DOHH2 (cell line): ENCODE measurements at regions not wholly inside any gene's neighbourhood (a gene's known extent, or its start where the extent isn't known, plus 50 kb on each side); places are given as distances from the start of the nearest gene placed in this dataset.

Experiments used
- H3F3A ChIP-seq: fragments of 200-600 bp; sonication (generic), shearing (Covaris generic); 2 replicates; pipeline ENCODE4 v1.6.0; 2016; ENCODE audit warnings: antibody characterized with exemption, mild to moderate bottlenecking; ENCODE audit not compliant: control insufficient read depth, insufficient read depth
- H3K27ac ChIP-seq: fragments of 200-600 bp; sonication (generic); 2 replicates; pipeline ENCODE4 v1.5.1; 2014; ENCODE audit warnings: low read depth, mild to moderate bottlenecking, low read length, moderate library complexity
- H3K27me3 ChIP-seq: fragments of 200-600 bp; sonication (generic); 2 replicates; pipeline ENCODE4 v1.6.1; 2014; ENCODE audit warnings: mild to moderate bottlenecking, low read length, mixed read lengths; ENCODE audit not compliant: control insufficient read depth
- H3K36me3 ChIP-seq: fragments of 200-600 bp; sonication (generic); 2 replicates; pipeline ENCODE4 v1.6.1; 2014; ENCODE audit warnings: mild to moderate bottlenecking, low read length, moderate library complexity, mixed read lengths; ENCODE audit not compliant: control insufficient read depth
- H3K4me1 ChIP-seq: fragments of 200-600 bp; sonication (generic); 2 replicates; pipeline ENCODE4 v1.6.1; 2014; ENCODE audit warnings: mild to moderate bottlenecking, low read length, mixed read lengths; ENCODE audit not compliant: control insufficient read depth
- H3K4me2 ChIP-seq: fragments of 200-600 bp; sonication (generic); 2 replicates; pipeline ENCODE4 v1.6.0; 2014; ENCODE audit warnings: mild to moderate bottlenecking, low read length, moderate library complexity
- H3K4me3 ChIP-seq: fragments of 200-600 bp; sonication (generic); 2 replicates; pipeline ENCODE4 v1.5.1; 2014; ENCODE audit warnings: mild to moderate bottlenecking, low read length, mixed read lengths
- H3K79me2 ChIP-seq: fragments of 200-600 bp; sonication (generic); 2 replicates; pipeline ENCODE4 v1.6.1; 2014; ENCODE audit warnings: mild to moderate bottlenecking, low read length, mixed read lengths; ENCODE audit not compliant: control insufficient read depth
- H3K9me2 ChIP-seq: fragments of 200-600 bp; sonication (generic); replicated peaks from 2 replicates; pipeline ENCODE4 v1.6.1; 2014; ENCODE audit warnings: mild to moderate bottlenecking, low read length, mixed read lengths; ENCODE audit not compliant: control insufficient read depth
- H3K9me3 ChIP-seq: fragments of 200-600 bp; sonication (generic); 2 replicates; pipeline ENCODE4 v1.6.1; 2014; ENCODE audit warnings: antibody characterized with exemption, low read length, mixed read lengths; ENCODE audit not compliant: control insufficient read depth, insufficient read depth
- H4K20me1 ChIP-seq: fragments of 200-600 bp; sonication (generic); 2 replicates; pipeline ENCODE4 v1.6.0; 2014; ENCODE audit warnings: low read depth, mild to moderate bottlenecking, antibody characterized with exemption, low read length, moderate library complexity; ENCODE audit not compliant: control insufficient read depth, insufficient read depth
- CTCF ChIP-seq: fragments of 200-600 bp; sonication (generic); IDR thresholded peaks from one replicate; pipeline ENCODE4 v1.5.1; 2014; ENCODE audit warnings: antibody characterized with exemption, mild to moderate bottlenecking, low read depth, low read length; ENCODE audit not compliant: poor library complexity, severe bottlenecking
- EZH2phosphoT487 ChIP-seq: fragments of 200-600 bp; sonication (generic); IDR thresholded peaks from 2 replicates; pipeline ENCODE4 v1.6.1; 2017; ENCODE audit warnings: borderline replicate concordance, mild to moderate bottlenecking, antibody characterized with exemption, low read length, moderate library complexity, mixed read lengths

GRCh38 chr12:127373559-127373958 is 893.4 kb upstream of the TMEM132C start:
- H3K4me2 ChIP-seq, result no peak overlapping the region
- no peaks in the 10 kb centered on the region for H4K20me1 ChIP-seq
- no peak overlapping the region for H3K4me3 ChIP-seq
- no peaks in the 10 kb centered on the region for H3K27me3 ChIP-seq
- H3K36me3 ChIP-seq, result no peaks in the 10 kb centered on the region
- no peak overlapping the region for H3K27ac ChIP-seq
- H3K9me2 ChIP-seq, result no peaks in the 10 kb centered on the region
- H3K79me2 ChIP-seq, result no peaks in the 10 kb centered on the region
- no peaks in the 10 kb centered on the region for H3K4me1 ChIP-seq
- H3F3A ChIP-seq, result no peaks in the 10 kb centered on the region
- no peak for TF ChIP-seq CTCF
- no peak for TF ChIP-seq EZH2phosphoT487
- no peaks in the 10 kb centered on the region for H3K9me3 ChIP-seq

- Histone ChIP-seq H3K79me2 (no peaks in the 10 kb centered on the region), H3K9me2 (no peaks in the 10 kb centered on the region), H3K4me3 (no peak overlapping the region), H3K27ac (no peak overlapping the region), H3K4me2 (no peak overlapping the region), H4K20me1 (no peaks in the 10 kb centered on the region), H3K36me3 (no peaks in the 10 kb centered on the region), H3K9me3 (no peaks in the 10 kb centered on the region), H3K27me3 (no peaks in the 10 kb centered on the region), H3K4me1 (no peaks in the 10 kb centered on the region), H3F3A (no peaks in the 10 kb centered on the region)
- TF ChIP-seq EZH2phosphoT487 (no peak), CTCF (no peak)
Measured at GRCh38 chr12:127374447-127374846, 892.5 kb upstream of the TMEM132C start.

GRCh38 chr12:127381043-127381668 is 885.8 kb upstream of the TMEM132C start:
- H3F3A ChIP-seq, result no peaks in the 10 kb centered on the region
- H3K27ac ChIP-seq, result no peak overlapping the region
- H3K4me2 ChIP-seq, result no peak overlapping the region

More at GRCh38 chr12:127381043-127381668, 885.8 kb upstream of the TMEM132C start:
- Histone ChIP-seq H3K36me3 (no peaks in the 10 kb centered on the region), H4K20me1 (no peaks in the 10 kb centered on the region), H3K4me3 (no peak overlapping the region), H3K79me2 (no peaks in the 10 kb centered on the region), H3K4me1 (no peaks in the 10 kb centered on the region), H3K9me2 (no peaks in the 10 kb centered on the region), H3K27me3 (no peaks in the 10 kb centered on the region), H3K9me3 (no peaks in the 10 kb centered on the region)
- TF ChIP-seq CTCF (peak; percentile 86), EZH2phosphoT487 (no peak)
